IMR-90 (cell line): ENCODE measurements at regions not wholly inside any gene's neighbourhood (a gene's known extent, or its start where the extent isn't known, plus 50 kb on each side); places are given as distances from the start of the nearest gene placed in this dataset.

Experiments used
- ATAC-seq: fragments of 200-7000 bp; cut with Tn5 transposase; 2 replicates; pipeline ENCODE4 v1.9.1; 2020; ENCODE audit warnings: low read depth, mild to moderate bottlenecking, moderate library complexity
- BruUV-seq: library from RNA; stranded (reverse); fragments of 400-500 nt; replicated peaks from 2 replicates; lab custom pipeline; 2021; lab: Mats Ljungman, UMichigan
- CTCF ChIA-PET: fragments of 300-600 bp; formaldehyde crosslinking; extraction: SDS; loops from one replicate; lab custom pipeline; 2021; ENCODE audit warnings: antibody characterized with exemption; lab: Yijun Ruan, JAX
- POLR2A ChIA-PET: fragments of 300-600 bp; sonication (Branson Sonifier 250); formaldehyde crosslinking; loops from one replicate; lab custom pipeline; 2022; ENCODE audit warnings: antibody characterized with exemption; ENCODE audit not compliant: unreplicated experiment; lab: Charles Lee
- DNase-seq: peaks from one replicate; pipeline ENCODE4 v3.0.0; 2013
- H2AFZ ChIP-seq: replicated peaks from 2 replicates; pipeline ENCODE3; 2013; ENCODE audit warnings: low read length, mild to moderate bottlenecking; ENCODE audit not compliant: poor library complexity
- H2AK5ac ChIP-seq: 2 replicates; pipeline ENCODE4 v1.6.1; 2013; ENCODE audit warnings: low read depth, low read length, inconsistent platforms
- H2AK9ac ChIP-seq: replicated peaks from 2 replicates; pipeline ENCODE3; 2013; ENCODE audit warnings: mild to moderate bottlenecking, low read depth, low read length, moderate library complexity; ENCODE audit not compliant: poor library complexity
- H2BK120ac ChIP-seq: 2 replicates; pipeline ENCODE4 v1.6.1; 2013; ENCODE audit warnings: low read depth, low read length, inconsistent platforms
- H2BK15ac ChIP-seq: 3 replicates; pipeline ENCODE4 v1.6.1; 2013; ENCODE audit warnings: low read depth, low read length, inconsistent platforms
- H2BK20ac ChIP-seq: 2 replicates; pipeline ENCODE4 v1.6.1; 2013; ENCODE audit warnings: low read depth, mild to moderate bottlenecking, inconsistent platforms, low read length, moderate library complexity
- H2BK5ac ChIP-seq: 2 replicates; pipeline ENCODE4 v1.6.1; 2013; ENCODE audit warnings: mild to moderate bottlenecking, low read depth, low read length, inconsistent platforms; ENCODE audit not compliant: poor library complexity, severe bottlenecking
- H3K14ac ChIP-seq: replicated peaks from 2 replicates; pipeline ENCODE4 v1.6.1; 2013; ENCODE audit warnings: low read depth, low read length, inconsistent platforms
- H3K18ac ChIP-seq: 2 replicates; pipeline ENCODE4 v1.6.1; 2013; ENCODE audit warnings: low read depth, low read length, control low read depth
- H3K23ac ChIP-seq: 2 replicates; pipeline ENCODE4 v1.6.1; 2013; ENCODE audit warnings: low read depth, low read length, inconsistent platforms
- H3K27ac ChIP-seq: 2 replicates; pipeline ENCODE4 v1.5.1; 2013; ENCODE audit warnings: mild to moderate bottlenecking, control low read depth, low read length; ENCODE audit not compliant: insufficient read depth
- H3K27me3 ChIP-seq: 2 replicates; pipeline ENCODE4 v1.6.1; 2013; ENCODE audit warnings: low read length; ENCODE audit not compliant: control insufficient read depth, insufficient read depth
- H3K36me3 ChIP-seq: 2 replicates; pipeline ENCODE4 v1.6.1; 2013; ENCODE audit warnings: low read length, mixed read lengths; ENCODE audit not compliant: control insufficient read depth, insufficient read depth
- H3K4ac ChIP-seq: 2 replicates; pipeline ENCODE4 v1.6.1; 2013; ENCODE audit warnings: low read depth, low read length, inconsistent platforms
- H3K4me1 ChIP-seq: 2 replicates; pipeline ENCODE4 v1.6.1; 2013; ENCODE audit warnings: low read length, mixed read lengths; ENCODE audit not compliant: control insufficient read depth, insufficient read depth
- H3K4me2 ChIP-seq: 2 replicates; pipeline ENCODE4 v1.6.1; 2013; ENCODE audit warnings: low read depth, mild to moderate bottlenecking, control low read depth, low read length, moderate library complexity
- H3K4me3 ChIP-seq: 2 replicates; pipeline ENCODE4 v1.5.1; 2013; ENCODE audit warnings: low read depth, mild to moderate bottlenecking, control low read depth, low read length, moderate library complexity; ENCODE audit not compliant: insufficient read depth
- H3K56ac ChIP-seq: 2 replicates; pipeline ENCODE4 v1.6.1; 2013; ENCODE audit warnings: low read length, inconsistent platforms; ENCODE audit not compliant: insufficient read depth; ENCODE audit errors: extremely low read depth
- H3K79me1 ChIP-seq, 2 experiments: 2 replicates each; pipeline ENCODE4 v1.6.1; 2013; ENCODE audit warnings: low read length in 2 of 2, inconsistent platforms in 1 of 2, low read depth in 1 of 2
- H3K9ac ChIP-seq: 2 replicates; pipeline ENCODE4 v1.6.1; 2013; ENCODE audit warnings: low read depth, low read length, control low read depth
- H3K9me1 ChIP-seq: 2 replicates; pipeline ENCODE4 v1.6.1; 2013; ENCODE audit warnings: low read length, inconsistent platforms; ENCODE audit not compliant: insufficient read depth
- H3K9me3 ChIP-seq: 2 replicates; pipeline ENCODE4 v1.6.1; 2013; ENCODE audit warnings: low read length; ENCODE audit not compliant: control insufficient read depth, insufficient read depth
- H4K20me1 ChIP-seq: 2 replicates; pipeline ENCODE4 v1.6.1; 2013; ENCODE audit warnings: low read length, inconsistent platforms; ENCODE audit not compliant: insufficient read depth
- H4K5ac ChIP-seq: 2 replicates; pipeline ENCODE4 v1.6.1; 2013; ENCODE audit warnings: mild to moderate bottlenecking, low read depth, low read length, control low read depth
- H4K8ac ChIP-seq, 2 experiments: 2 replicates each; pipeline ENCODE4 v1.6.1; 2013; ENCODE audit warnings: low read depth in 2 of 2, low read length in 2 of 2, control low read depth in 1 of 2, inconsistent platforms in 1 of 2
- H4K91ac ChIP-seq: 2 replicates; pipeline ENCODE4 v1.6.1; 2013; ENCODE audit warnings: low read depth, low read length, inconsistent platforms; ENCODE audit not compliant: insufficient read depth
- CEBPB ChIP-seq: IDR thresholded peaks from 2 replicates; pipeline ENCODE4 v1.6.1; 2012; ENCODE audit warnings: low read depth, low read length, improper control_type of control experiment
- MAFK ChIP-seq: IDR thresholded peaks from 2 replicates; pipeline ENCODE4 v1.6.1; 2012; ENCODE audit warnings: low read depth, low read length, improper control_type of control experiment
- dilution Hi-C: fragments of 300-500 bp; cut with HindIII; formaldehyde crosslinking; loops from one replicate; pipeline ENCODE4 v1.14.3; 2018; ENCODE audit warnings: low sequenced_read_pairs; ENCODE audit not compliant: unreplicated experiment
- in situ Hi-C: fragments of 300-500 bp; cut with MboI; formaldehyde crosslinking; loops from 3 replicates; pipeline ENCODE4 v1.14.3; 2019; ENCODE audit warnings: low sequenced_read_pairs, inconsistent platforms, mixed read lengths
- intact Hi-C: fragments of 100-400 bp; cut with micrococcal nuclease; formaldehyde crosslinking; loops from 2 replicates; pipeline ENCODE4 v1.10.0; 2022

GRCh38 chr6:149173222-149173621 is 144.3 kb upstream of the TAB2 start:
- dilution Hi-C loops: no loop called here
- TF ChIP-seq MAFK (no peak), CEBPB (no peak)
- in situ Hi-C loops: no loop called here

More at GRCh38 chr6:149173222-149173621, 144.3 kb upstream of the TAB2 start:
- H3K18ac ChIP-seq: no peak overlapping the region
- H2BK5ac ChIP-seq: no peak overlapping the region
- H4K5ac ChIP-seq: no peak overlapping the region
- no peak overlapping the region for H3K9ac ChIP-seq
- peaks cover 29% of the 10 kb centered on the region for H3K27me3 ChIP-seq
- no peak overlapping the region for H2AK5ac ChIP-seq
- no peak overlapping the region for H3K23ac ChIP-seq
- no peaks in the 10 kb centered on the region for H3K36me3 ChIP-seq
- no peak overlapping the region for H3K27ac ChIP-seq
- no peak for ATAC-seq
- H2BK120ac ChIP-seq: no peak overlapping the region
- no peak overlapping the region for H3K4me3 ChIP-seq
- no peak overlapping the region for H2BK15ac ChIP-seq
- no peak overlapping the region for H2AK9ac ChIP-seq
- no peaks in the 10 kb centered on the region for H4K20me1 ChIP-seq
- no peaks in the 10 kb centered on the region; the same call in 1 of the 2 replicates for H3K4me1 ChIP-seq
- H3K9me3 ChIP-seq: peaks cover 2% of the 10 kb centered on the region; the same call in 1 of the 2 replicates
- no peak for DNase-seq
- H4K91ac ChIP-seq: no peak overlapping the region
- no peak overlapping the region for H3K4me2 ChIP-seq
- H3K4ac ChIP-seq: no peak overlapping the region
- BruUV-seq: no TSS peak
- no peak overlapping the region for H4K8ac ChIP-seq
- no peak overlapping the region for H3K56ac ChIP-seq
- no peak overlapping the region for H3K14ac ChIP-seq
- ChIA-PET POLR2A (no interaction called here), CTCF (no interaction called here)
- H3K9me1 ChIP-seq: no peaks in the 10 kb centered on the region
- no peak overlapping the region for H2AFZ ChIP-seq
- H2BK20ac ChIP-seq: no peak overlapping the region
- no peaks in the 10 kb centered on the region for H3K79me1 ChIP-seq
- intact Hi-C loops: no loop called here
